GM23338 (cell line): ENCODE measurements at regions not wholly inside any gene's neighbourhood (a gene's known extent, or its start where the extent isn't known, plus 50 kb on each side); places are given as distances from the start of the nearest gene placed in this dataset.

Experiments
- ATAC-seq: fragments of 200-7000 bp; cut with Tn5 transposase; 3 replicates; pipeline ENCODE4 v1.9.1; 2020
- DNase-seq: peaks from one replicate; pipeline ENCODE4 v3.0.0-alpha.2; 2015; ENCODE audit warnings: low spot score
- H2AFZ ChIP-seq: fragments of 200-600 bp; sonication (generic); 2 replicates; pipeline ENCODE4 v1.8.0; 2016; ENCODE audit warnings: antibody characterized with exemption, mild to moderate bottlenecking, moderate library complexity
- H3F3A ChIP-seq: fragments of 200-600 bp; sonication (generic); replicated peaks from 2 replicates; pipeline ENCODE4 v1.8.0; 2017; ENCODE audit warnings: antibody characterized with exemption, mixed run types, low read depth
- H3K27ac ChIP-seq: fragments of 200-600 bp; sonication (generic); 2 replicates; pipeline ENCODE4 v1.6.1; 2016; ENCODE audit warnings: low read depth
- H3K27me3 ChIP-seq: fragments of 200-600 bp; sonication (generic); 2 replicates; pipeline ENCODE4 v1.8.0; 2016; ENCODE audit warnings: mild to moderate bottlenecking, mixed run types, moderate library complexity; ENCODE audit not compliant: insufficient read depth
- H3K36me3 ChIP-seq: fragments of 200-600 bp; sonication (generic); 2 replicates; pipeline ENCODE4 v1.8.0; 2016; ENCODE audit warnings: mild to moderate bottlenecking; ENCODE audit not compliant: insufficient read depth
- H3K4me1 ChIP-seq: fragments of 200-600 bp; sonication (generic); 2 replicates; pipeline ENCODE4 v1.8.0; 2016; ENCODE audit warnings: mild to moderate bottlenecking, moderate library complexity; ENCODE audit not compliant: insufficient read depth
- H3K4me2 ChIP-seq: fragments of 200-600 bp; sonication (generic); 2 replicates; pipeline ENCODE4 v1.7.1; 2017; ENCODE audit warnings: mixed run types
- H3K4me3 ChIP-seq: fragments of 200-600 bp; sonication (generic); 2 replicates; pipeline ENCODE4 v1.6.1; 2016; ENCODE audit warnings: mixed run types
- H3K79me2 ChIP-seq: fragments of 200-600 bp; sonication (generic); replicated peaks from 2 replicates; pipeline ENCODE4 v1.8.0; 2017; ENCODE audit warnings: mild to moderate bottlenecking; ENCODE audit not compliant: insufficient read depth
- H3K9me2 ChIP-seq: fragments of 200-600 bp; sonication (generic); 2 replicates; pipeline ENCODE4 v1.8.0; 2017; ENCODE audit not compliant: insufficient read depth
- H4K20me1 ChIP-seq: fragments of 200-600 bp; sonication (generic); replicated peaks from 2 replicates; pipeline ENCODE4 v1.8.0; 2017; ENCODE audit warnings: mild to moderate bottlenecking; ENCODE audit not compliant: insufficient read depth
- H3K27ac Mint-ChIP-seq: 2 replicates; pipeline ENCODE4 v1.8.0; 2020; ENCODE audit warnings: inconsistent platforms, mild to moderate bottlenecking, moderate library complexity, mixed read lengths
- H3K27me3 Mint-ChIP-seq: 3 replicates; pipeline ENCODE4 v1.8.0; 2022; ENCODE audit warnings: low read depth, mild to moderate bottlenecking, moderate library complexity, mixed read lengths, inconsistent platforms; ENCODE audit not compliant: insufficient read depth, poor library complexity
- H3K36me3 Mint-ChIP-seq: 3 replicates; pipeline ENCODE4 v1.8.0; 2021; ENCODE audit warnings: low read depth, mild to moderate bottlenecking, inconsistent platforms, moderate library complexity, mixed read lengths
- H3K4me1 Mint-ChIP-seq: 3 replicates; pipeline ENCODE4 v1.8.0; 2020; ENCODE audit warnings: mild to moderate bottlenecking, inconsistent platforms, mixed read lengths
- H3K4me3 Mint-ChIP-seq: 3 replicates; pipeline ENCODE4 v1.8.0; 2021; ENCODE audit warnings: moderate library complexity, mild to moderate bottlenecking, inconsistent platforms, mixed read lengths
- H3K9me3 Mint-ChIP-seq: 3 replicates; pipeline ENCODE4 v1.8.0; 2020; ENCODE audit warnings: moderate library complexity, mild to moderate bottlenecking, inconsistent platforms, mixed read lengths
- CREB1 ChIP-seq: fragments of 250-450 bp; sonication (Bioruptor Pico); IDR thresholded peaks from 2 replicates; pipeline ENCODE4 v1.5.0; 2020; ENCODE audit warnings: low read depth, mild to moderate bottlenecking, moderate library complexity
- CTCF ChIP-seq, 2 experiments: fragments of 200-600 bp in 1 of 2; sonication (generic) in 1 of 2; conservative IDR thresholded peaks; 2 replicates each; pipeline versions ENCODE4 v1.5.1 to v1.6.1; 2016 to 2017; ENCODE audit warnings: antibody characterized with exemption in 2 of 2, low read depth in 2 of 2, mild to moderate bottlenecking in 2 of 2, moderate library complexity in 1 of 2
- ETS1 ChIP-seq: IDR thresholded peaks from 2 replicates; pipeline ENCODE4 v1.6.1; 2016; ENCODE audit warnings: antibody characterized with exemption
- EZH2 ChIP-seq: fragments of 200-600 bp; sonication (generic); IDR thresholded peaks from one replicate; pipeline ENCODE4 v1.8.0; 2017; ENCODE audit warnings: antibody characterized with exemption, mild to moderate bottlenecking, low read depth; ENCODE audit not compliant: unreplicated experiment
- EZH2phosphoT487 ChIP-seq: fragments of 200-600 bp; sonication (generic); IDR thresholded peaks from one replicate; pipeline ENCODE4 v1.8.1; 2018; ENCODE audit warnings: antibody characterized with exemption; ENCODE audit not compliant: unreplicated experiment
- JUNB ChIP-seq: IDR thresholded peaks from one replicate; pipeline ENCODE4 v1.6.1; 2016; ENCODE audit warnings: antibody characterized with exemption; ENCODE audit not compliant: unreplicated experiment
- NANOG ChIP-seq: IDR thresholded peaks from 2 replicates; pipeline ENCODE4 v1.6.1; 2016; ENCODE audit warnings: antibody characterized with exemption, borderline replicate concordance
- POLR2AphosphoS5 ChIP-seq: IDR thresholded peaks from 2 replicates; pipeline ENCODE4 v1.6.1; 2016; ENCODE audit warnings: antibody characterized with exemption, low read depth
- REST ChIP-seq: IDR thresholded peaks from one replicate; pipeline ENCODE4 v1.6.1; 2018; ENCODE audit warnings: antibody characterized with exemption; ENCODE audit not compliant: unreplicated experiment
- STAT1 ChIP-seq: IDR thresholded peaks from one replicate; pipeline ENCODE4 v1.6.1; 2016; ENCODE audit warnings: antibody characterized with exemption; ENCODE audit not compliant: unreplicated experiment
- ZNF114 ChIP-seq: fragments of 250-450 bp; sonication (Bioruptor Pico); IDR thresholded peaks from 2 replicates; pipeline ENCODE4 v1.5.0; 2020; ENCODE audit warnings: mild to moderate bottlenecking, moderate library complexity
- ZNF331 ChIP-seq: fragments of 250-450 bp; sonication (Bioruptor Pico); IDR thresholded peaks from 2 replicates; pipeline ENCODE4 v1.5.0; 2020; ENCODE audit warnings: low read depth, mild to moderate bottlenecking, moderate library complexity
- TF ChIP-seq, protein P1 (sequence below): fragments of 250-450 bp; sonication (Bioruptor Pico); IDR thresholded peaks from 2 replicates; pipeline ENCODE4 v1.5.0; 2020; ENCODE audit warnings: mild to moderate bottlenecking, moderate library complexity

DNA sequence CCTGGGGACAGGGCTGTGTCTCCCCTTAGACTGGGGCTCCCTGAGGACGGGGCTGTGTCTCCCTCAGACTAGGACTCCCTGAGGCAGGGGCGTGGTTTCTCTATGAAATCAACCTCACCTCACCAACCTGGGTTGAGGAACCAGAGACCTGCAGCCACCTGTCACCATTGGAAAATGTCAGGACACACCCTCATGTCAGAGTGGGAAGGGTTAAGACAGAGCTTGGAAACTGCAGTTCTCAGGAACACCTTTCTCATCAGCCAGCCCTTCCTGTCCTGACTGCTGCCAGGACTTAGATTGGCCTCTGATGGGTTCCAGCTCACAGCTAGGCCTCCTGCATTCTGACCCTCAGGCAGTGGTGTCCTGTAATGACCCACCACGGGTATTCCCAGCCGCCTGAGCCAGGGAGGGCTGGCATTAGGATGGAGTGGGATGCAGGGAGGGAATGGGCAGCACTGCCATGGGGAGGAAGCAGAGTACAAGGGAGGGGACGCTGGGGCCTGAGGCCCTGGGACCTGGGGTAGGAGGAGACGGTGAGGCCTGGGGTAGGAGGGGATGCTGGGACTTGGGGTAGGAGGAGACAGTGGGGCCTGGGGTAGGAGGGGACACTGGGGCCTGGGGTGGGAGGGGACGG, 76.3 kb downstream of the MRPL14 start:
- H4K20me1 ChIP-seq, result no peaks in the 10 kb centered on the region
- H3K4me3 Mint-ChIP-seq, result no peak overlapping the region
- H3K27ac Mint-ChIP-seq, result no peak overlapping the region
- H3K36me3 ChIP-seq, result no peaks in the 10 kb centered on the region
- H3K27me3 ChIP-seq, result no peaks in the 10 kb centered on the region
- H3K4me1 ChIP-seq, result no peaks in the 10 kb centered on the region; the same call in 1 of the 2 replicates
- TF ChIP-seq CTCF (conservative IDR thresholded peaks at IDR 0.05; ENCODE audit: low read depth in 2 of 2) (no peak), STAT1 (no peak), EZH2 (no peak), POLR2AphosphoS5 (no peak), ZNF331 (CRISPR knock-in tag) (no peak), ETS1 (no peak), JUNB (no peak), ZNF114 (CRISPR knock-in tag) (no peak), CREB1 (no peak), NANOG (no peak), REST (no peak), EZH2phosphoT487 (no peak)
- TF ChIP-seq, protein P1, sequence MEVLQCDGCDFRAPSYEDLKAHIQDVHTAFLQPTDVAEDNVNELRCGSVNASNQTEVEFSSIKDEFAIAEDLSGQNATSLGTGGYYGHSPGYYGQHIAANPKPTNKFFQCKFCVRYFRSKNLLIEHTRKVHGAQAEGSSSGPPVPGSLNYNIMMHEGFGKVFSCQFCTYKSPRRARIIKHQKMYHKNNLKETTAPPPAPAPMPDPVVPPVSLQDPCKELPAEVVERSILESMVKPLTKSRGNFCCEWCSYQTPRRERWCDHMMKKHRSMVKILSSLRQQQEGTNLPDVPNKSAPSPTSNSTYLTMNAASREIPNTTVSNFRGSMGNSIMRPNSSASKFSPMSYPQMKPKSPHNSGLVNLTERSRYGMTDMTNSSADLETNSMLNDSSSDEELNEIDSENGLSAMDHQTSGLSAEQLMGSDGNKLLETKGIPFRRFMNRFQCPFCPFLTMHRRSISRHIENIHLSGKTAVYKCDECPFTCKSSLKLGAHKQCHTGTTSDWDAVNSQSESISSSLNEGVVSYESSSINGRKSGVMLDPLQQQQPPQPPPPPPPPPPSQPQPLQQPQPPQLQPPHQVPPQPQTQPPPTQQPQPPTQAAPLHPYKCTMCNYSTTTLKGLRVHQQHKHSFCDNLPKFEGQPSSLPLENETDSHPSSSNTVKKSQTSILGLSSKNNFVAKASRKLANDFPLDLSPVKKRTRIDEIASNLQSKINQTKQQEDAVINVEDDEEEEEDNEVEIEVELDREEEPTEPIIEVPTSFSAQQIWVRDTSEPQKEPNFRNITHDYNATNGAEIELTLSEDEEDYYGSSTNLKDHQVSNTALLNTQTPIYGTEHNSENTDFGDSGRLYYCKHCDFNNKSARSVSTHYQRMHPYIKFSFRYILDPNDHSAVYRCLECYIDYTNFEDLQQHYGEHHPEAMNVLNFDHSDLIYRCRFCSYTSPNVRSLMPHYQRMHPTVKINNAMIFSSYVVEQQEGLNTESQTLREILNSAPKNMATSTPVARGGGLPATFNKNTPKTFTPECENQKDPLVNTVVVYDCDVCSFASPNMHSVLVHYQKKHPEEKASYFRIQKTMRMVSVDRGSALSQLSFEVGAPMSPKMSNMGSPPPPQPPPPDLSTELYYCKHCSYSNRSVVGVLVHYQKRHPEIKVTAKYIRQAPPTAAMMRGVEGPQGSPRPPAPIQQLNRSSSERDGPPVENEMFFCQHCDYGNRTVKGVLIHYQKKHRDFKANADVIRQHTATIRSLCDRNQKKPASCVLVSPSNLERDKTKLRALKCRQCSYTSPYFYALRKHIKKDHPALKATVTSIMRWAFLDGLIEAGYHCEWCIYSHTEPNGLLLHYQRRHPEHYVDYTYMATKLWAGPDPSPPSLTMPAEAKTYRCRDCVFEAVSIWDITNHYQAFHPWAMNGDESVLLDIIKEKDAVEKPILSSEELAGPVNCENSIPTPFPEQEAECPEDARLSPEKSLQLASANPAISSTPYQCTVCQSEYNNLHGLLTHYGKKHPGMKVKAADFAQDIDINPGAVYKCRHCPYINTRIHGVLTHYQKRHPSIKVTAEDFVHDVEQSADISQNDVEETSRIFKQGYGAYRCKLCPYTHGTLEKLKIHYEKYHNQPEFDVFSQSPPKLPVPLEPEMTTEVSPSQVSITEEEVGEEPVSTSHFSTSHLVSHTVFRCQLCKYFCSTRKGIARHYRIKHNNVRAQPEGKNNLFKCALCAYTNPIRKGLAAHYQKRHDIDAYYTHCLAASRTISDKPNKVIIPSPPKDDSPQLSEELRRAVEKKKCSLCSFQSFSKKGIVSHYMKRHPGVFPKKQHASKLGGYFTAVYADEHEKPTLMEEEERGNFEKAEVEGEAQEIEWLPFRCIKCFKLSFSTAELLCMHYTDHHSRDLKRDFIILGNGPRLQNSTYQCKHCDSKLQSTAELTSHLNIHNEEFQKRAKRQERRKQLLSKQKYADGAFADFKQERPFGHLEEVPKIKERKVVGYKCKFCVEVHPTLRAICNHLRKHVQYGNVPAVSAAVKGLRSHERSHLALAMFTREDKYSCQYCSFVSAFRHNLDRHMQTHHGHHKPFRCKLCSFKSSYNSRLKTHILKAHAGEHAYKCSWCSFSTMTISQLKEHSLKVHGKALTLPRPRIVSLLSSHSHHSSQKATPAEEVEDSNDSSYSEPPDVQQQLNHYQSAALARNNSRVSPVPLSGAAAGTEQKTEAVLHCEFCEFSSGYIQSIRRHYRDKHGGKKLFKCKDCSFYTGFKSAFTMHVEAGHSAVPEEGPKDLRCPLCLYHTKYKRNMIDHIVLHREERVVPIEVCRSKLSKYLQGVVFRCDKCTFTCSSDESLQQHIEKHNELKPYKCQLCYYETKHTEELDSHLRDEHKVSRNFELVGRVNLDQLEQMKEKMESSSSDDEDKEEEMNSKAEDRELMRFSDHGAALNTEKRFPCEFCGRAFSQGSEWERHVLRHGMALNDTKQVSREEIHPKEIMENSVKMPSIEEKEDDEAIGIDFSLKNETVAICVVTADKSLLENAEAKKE (CRISPR knock-in tag), result no peak
- no peak overlapping the region for H2AFZ ChIP-seq
- H3F3A ChIP-seq, result no peaks in the 10 kb centered on the region
- no peak overlapping the region for H3K27ac ChIP-seq
- H3K4me3 ChIP-seq, result no peak overlapping the region
- no peak overlapping the region for H3K4me2 ChIP-seq
- peaks cover 6% of the 10 kb centered on the region for H3K27me3 Mint-ChIP-seq
- H3K9me2 ChIP-seq, result no peaks in the 10 kb centered on the region
- DNase-seq (no peak), ATAC-seq (no peak)
- no peaks in the 10 kb centered on the region for H3K9me3 Mint-ChIP-seq
- no peaks in the 10 kb centered on the region for H3K36me3 Mint-ChIP-seq
- H3K79me2 ChIP-seq, result no peaks in the 10 kb centered on the region
- H3K4me1 Mint-ChIP-seq, result peaks cover 25% of the 10 kb centered on the region
